Muscle layer of colon (tissue), 2 donors: ENCODE measurements at regions not wholly inside any gene's neighbourhood (a gene's known extent, or its start where the extent isn't known, plus 50 kb on each side); places are given as distances from the start of the nearest gene placed in this dataset.

Experiments
- H3K27ac ChIP-seq: one replicate; pipeline ENCODE4 v1.7.0; 2013; ENCODE audit warnings: low read depth, mild to moderate bottlenecking, low read length, moderate library complexity
- H3K27me3 ChIP-seq, 2 donors: one replicate each; pipeline ENCODE4 v1.7.0; 2013; ENCODE audit warnings: low read length in 2 of 2, mild to moderate bottlenecking in 2 of 2; ENCODE audit not compliant: insufficient read depth in 2 of 2, control insufficient read depth in 1 of 2
- H3K36me3 ChIP-seq: one replicate; pipeline ENCODE4 v1.7.0; 2013; ENCODE audit warnings: mild to moderate bottlenecking, low read length; ENCODE audit not compliant: insufficient read depth
- H3K4me1 ChIP-seq: one replicate; pipeline ENCODE4 v1.7.0; 2013; ENCODE audit warnings: mild to moderate bottlenecking, low read length; ENCODE audit not compliant: insufficient read depth
- H3K4me3 ChIP-seq, 2 donors: one replicate each; pipeline ENCODE4 v1.7.0; 2013; ENCODE audit warnings: low read length in 2 of 2, low read depth in 1 of 2, mild to moderate bottlenecking in 1 of 2, moderate library complexity in 1 of 2
- H3K9ac ChIP-seq: one replicate; pipeline ENCODE4 v1.7.0; 2013; ENCODE audit warnings: low read length
- H3K9me3 ChIP-seq: one replicate; pipeline ENCODE4 v1.7.0; 2013; ENCODE audit warnings: mild to moderate bottlenecking, low read length
- donor health status: abdominal sarcoma.
- donor health status: Adenocarcinoma of cecum.

DNA sequence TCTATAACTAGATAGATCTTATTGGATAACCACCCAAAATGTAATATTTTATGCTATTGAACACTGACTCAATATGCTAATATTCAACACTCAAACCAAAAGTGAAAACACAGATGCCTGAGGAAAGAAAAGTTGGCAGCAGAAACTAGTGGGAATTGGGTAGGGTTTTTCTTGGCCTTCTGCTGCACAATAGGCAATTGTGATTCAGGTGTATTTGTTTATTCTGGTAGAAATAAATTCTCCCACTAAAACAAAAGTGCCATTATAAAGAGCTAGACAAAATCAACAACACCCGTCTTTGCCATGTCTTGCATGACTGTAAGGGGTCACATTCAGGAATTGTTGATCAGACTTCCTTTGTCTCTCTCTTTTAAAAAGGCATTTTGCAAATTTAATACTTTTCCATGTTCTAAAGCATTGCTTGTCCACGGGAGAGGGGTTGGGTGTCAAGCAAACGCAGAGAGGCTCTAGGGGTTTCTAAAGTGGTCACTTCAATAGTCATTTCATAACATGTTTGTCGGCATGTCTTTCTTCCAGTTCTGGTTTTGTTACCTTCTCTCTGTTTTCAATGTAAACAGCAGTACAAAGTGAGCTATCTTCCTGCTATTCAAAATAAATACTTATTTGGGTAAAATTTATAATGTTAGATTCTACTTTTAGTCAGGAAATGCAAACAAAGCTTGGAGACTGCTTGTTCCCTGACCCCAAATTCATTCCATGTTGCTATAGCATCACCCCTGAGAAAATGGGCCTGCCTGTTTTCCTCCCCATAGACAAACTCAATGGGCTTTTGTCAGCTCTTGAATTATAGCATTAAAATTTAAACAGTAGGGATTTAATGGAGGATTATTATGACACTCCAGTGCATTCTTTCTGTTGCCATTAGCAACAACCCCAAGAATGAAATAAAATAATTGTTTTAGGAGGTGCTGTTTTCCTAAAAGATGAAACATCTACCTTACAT is 217.0 kb upstream of the CCN2 start:
- Histone ChIP-seq H3K9me3 (no peaks in the 10 kb centered on the region), H3K36me3 (no peaks in the 10 kb centered on the region), H3K27ac (no peak overlapping the region), H3K9ac (no peak overlapping the region), H3K4me1 (no peaks in the 10 kb centered on the region), H3K4me3 (no peak overlapping the region), H3K27me3 (no peaks in the 10 kb centered on the region)

GRCh38 chr6:132166526-132167051 is 215.4 kb upstream of the CCN2 start:
- Histone ChIP-seq H3K27me3 (no peaks in the 10 kb centered on the region), H3K4me3 (no peak overlapping the region), H3K9me3 (no peaks in the 10 kb centered on the region), H3K27ac (no peak overlapping the region), H3K4me1 (no peaks in the 10 kb centered on the region), H3K36me3 (no peaks in the 10 kb centered on the region), H3K9ac (no peak overlapping the region)

GRCh38 chr6:132165677-132166076 is 214.5 kb upstream of the CCN2 start:
- Histone ChIP-seq H3K36me3 (no peaks in the 10 kb centered on the region), H3K4me1 (no peaks in the 10 kb centered on the region), H3K9ac (no peak overlapping the region), H3K27ac (no peak overlapping the region), H3K27me3 (no peaks in the 10 kb centered on the region), H3K4me3 (no peak overlapping the region), H3K9me3 (no peaks in the 10 kb centered on the region)

DNA sequence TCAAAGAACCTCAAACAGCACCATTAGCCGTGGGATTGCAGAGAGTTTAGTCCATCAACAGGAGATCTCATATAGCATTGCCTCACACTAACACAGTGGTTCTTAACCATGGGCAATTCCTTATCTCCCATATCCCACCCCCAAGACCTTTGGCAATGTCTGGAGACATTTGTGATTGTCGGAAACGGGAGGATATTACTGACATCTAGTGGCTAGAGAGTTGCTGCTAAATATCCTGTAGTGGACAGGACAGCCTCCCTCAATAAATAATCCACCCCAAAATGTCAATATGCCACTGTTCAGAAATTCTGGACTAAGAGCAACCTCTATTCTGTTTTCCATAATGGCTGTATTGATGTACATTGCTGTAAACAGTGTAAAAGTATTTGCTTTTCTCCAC is 210.1 kb upstream of the CCN2 start:
- no peak overlapping the region for H3K9ac ChIP-seq
- no peaks in the 10 kb centered on the region for H3K9me3 ChIP-seq
- H3K36me3 ChIP-seq, result no peaks in the 10 kb centered on the region
- no peaks in the 10 kb centered on the region for H3K4me1 ChIP-seq
- H3K4me3 ChIP-seq, result no peak overlapping the region
- no peaks in the 10 kb centered on the region for H3K27me3 ChIP-seq
- no peak overlapping the region for H3K27ac ChIP-seq

DNA sequence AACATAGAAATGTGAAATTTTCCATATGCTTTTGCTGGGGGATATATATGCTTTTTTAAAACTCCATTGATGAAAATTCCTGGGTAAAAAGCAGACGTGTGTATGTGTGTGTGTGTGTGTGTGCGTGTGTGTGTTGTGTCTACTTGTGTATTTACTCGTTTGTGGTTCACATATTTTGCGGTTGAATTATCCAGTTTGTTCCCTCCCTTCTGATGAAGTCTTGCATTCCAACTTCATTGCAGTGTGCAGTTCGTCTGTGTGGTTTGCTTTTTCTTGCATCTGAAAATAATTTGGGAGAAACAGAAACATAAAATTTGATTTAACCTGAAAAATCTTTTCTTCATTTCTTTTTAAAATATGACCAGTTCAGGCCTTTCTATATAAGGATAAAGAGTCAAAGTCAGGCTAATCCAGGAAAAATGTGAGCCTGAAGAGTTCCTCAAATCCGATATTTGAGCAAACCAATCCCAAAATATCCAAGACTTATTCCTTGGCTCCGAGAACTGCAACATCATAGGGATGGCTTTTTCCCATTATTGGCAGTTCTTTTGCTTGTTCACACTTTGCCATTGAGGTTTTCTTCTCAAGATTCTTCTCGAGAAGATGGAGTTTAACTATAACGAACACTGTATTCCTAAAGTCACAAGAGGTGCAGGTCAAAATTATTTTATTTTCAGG is 202.2 kb upstream of the CCN2 start:
- no peaks in the 10 kb centered on the region for H3K9me3 ChIP-seq
- no peak overlapping the region for H3K9ac ChIP-seq
- H3K4me3 ChIP-seq, result no peak overlapping the region
- H3K4me1 ChIP-seq, result no peaks in the 10 kb centered on the region
- no peaks in the 10 kb centered on the region for H3K27me3 ChIP-seq
- no peak overlapping the region for H3K27ac ChIP-seq
- H3K36me3 ChIP-seq, result no peaks in the 10 kb centered on the region

GRCh38 chr6:132147530-132148011 is 196.4 kb upstream of the CCN2 start:
- Histone ChIP-seq H3K27ac (no peak overlapping the region), H3K27me3 (no peaks in the 10 kb centered on the region), H3K4me3 (no peak overlapping the region), H3K9me3 (no peaks in the 10 kb centered on the region), H3K9ac (no peak overlapping the region), H3K36me3 (no peaks in the 10 kb centered on the region), H3K4me1 (no peaks in the 10 kb centered on the region)

DNA sequence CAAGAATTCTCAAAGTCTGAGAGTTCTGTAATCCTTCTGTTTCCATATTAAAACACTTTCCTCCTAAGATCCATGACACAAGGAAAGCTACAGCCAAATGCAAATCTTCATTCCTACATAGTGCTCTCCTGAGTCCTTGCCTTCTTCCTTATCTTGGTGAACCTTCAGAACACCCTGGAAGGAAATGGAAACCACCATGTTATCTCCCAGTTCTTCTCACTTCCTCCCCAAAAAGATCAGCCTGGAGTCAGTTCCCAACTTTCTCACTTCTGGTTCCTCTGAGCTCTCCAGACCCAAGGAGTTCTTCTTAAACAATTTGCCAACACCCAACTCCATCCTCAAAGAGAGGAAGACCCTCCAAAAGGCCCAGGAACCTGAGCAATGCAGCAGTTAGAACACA is 193.3 kb upstream of the CCN2 start:
- Histone ChIP-seq H3K9ac (no peak overlapping the region), H3K4me3 (no peak overlapping the region), H3K27me3 (no peaks in the 10 kb centered on the region), H3K36me3 (no peaks in the 10 kb centered on the region), H3K9me3 (no peaks in the 10 kb centered on the region), H3K4me1 (no peaks in the 10 kb centered on the region), H3K27ac (no peak overlapping the region)

DNA sequence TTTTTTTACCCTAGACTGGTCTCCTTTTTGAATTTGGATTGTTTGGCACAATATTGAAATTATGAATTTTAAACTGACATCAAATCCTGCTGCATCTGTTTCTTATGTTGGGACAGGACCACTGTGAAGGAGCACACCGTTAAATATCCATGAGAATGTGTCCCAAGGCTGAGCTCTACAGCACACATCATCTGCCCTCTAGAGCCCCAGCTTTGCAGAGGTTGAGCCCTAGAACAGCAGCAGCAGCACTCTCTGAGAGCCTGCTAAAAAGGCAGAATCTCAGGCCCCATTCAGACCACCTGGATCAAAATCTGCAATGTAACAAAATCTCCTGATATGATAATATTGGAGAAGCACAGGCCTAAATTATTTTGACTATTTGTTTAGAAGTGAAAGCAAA is 192.1 kb upstream of the CCN2 start:
- Histone ChIP-seq H3K27me3 (no peaks in the 10 kb centered on the region), H3K36me3 (no peaks in the 10 kb centered on the region), H3K27ac (no peak overlapping the region), H3K9ac (no peak overlapping the region), H3K4me3 (no peak overlapping the region), H3K9me3 (no peaks in the 10 kb centered on the region), H3K4me1 (no peaks in the 10 kb centered on the region)

- Histone ChIP-seq H3K36me3 (no peaks in the 10 kb centered on the region), H3K27ac (no peak overlapping the region), H3K27me3 (no peaks in the 10 kb centered on the region), H3K4me1 (no peaks in the 10 kb centered on the region), H3K9ac (no peak overlapping the region), H3K4me3 (no peak overlapping the region), H3K9me3 (no peaks in the 10 kb centered on the region)
Measured at GRCh38 chr6:132142768-132143167, 191.6 kb upstream of the CCN2 start.

DNA sequence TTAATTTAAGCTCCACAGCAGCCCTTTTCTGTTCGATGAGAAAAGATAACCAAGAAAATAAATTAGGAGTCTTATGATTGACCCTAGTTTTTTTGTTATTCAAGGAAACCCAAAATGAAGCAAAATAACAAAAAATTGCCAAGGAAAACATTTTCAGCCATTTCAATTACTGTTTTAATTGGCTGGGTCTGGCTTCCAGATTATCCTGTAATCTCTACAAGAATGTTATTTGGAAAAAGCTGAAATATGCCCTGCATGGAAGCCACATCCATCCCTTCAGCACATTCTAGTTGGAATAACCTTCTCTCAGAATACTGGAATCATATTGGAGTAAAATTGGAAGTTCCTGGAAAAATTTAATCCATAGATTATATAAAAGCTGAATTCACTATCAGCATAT is 191.1 kb upstream of the CCN2 start:
- Histone ChIP-seq H3K9me3 (no peaks in the 10 kb centered on the region), H3K4me3 (no peak overlapping the region), H3K27ac (no peak overlapping the region)

GRCh38 chr6:132140189-132140588 is 189.0 kb upstream of the CCN2 start:
- Histone ChIP-seq H3K9me3 (no peaks in the 10 kb centered on the region), H3K9ac (no peak overlapping the region), H3K27me3 (no peaks in the 10 kb centered on the region), H3K4me1 (no peaks in the 10 kb centered on the region), H3K27ac (no peak overlapping the region), H3K36me3 (no peaks in the 10 kb centered on the region), H3K4me3 (no peak overlapping the region)

More for the DNA sequence above, 191.1 kb upstream of the CCN2 start:
- H3K4me1 ChIP-seq, result no peaks in the 10 kb centered on the region
- H3K27me3 ChIP-seq, result no peaks in the 10 kb centered on the region
- H3K9ac ChIP-seq, result no peak overlapping the region
- H3K36me3 ChIP-seq, result no peaks in the 10 kb centered on the region
